CD4-positive, alpha-beta T cell (primary cell): ENCODE measurements at regions not wholly inside any gene's neighbourhood (a gene's known extent, or its start where the extent isn't known, plus 50 kb on each side); places are given as distances from the start of the nearest gene placed in this dataset.
A peak's percentile ranks its signal among the peaks of the same experiment; 100 is the strongest.

Source experiments
- ATAC-seq: fragments of 200-7000 bp; cut with Tn5 transposase; one replicate; pipeline ENCODE4 v1.10.0; 2022; ENCODE audit warnings: mild to moderate bottlenecking; ENCODE audit not compliant: poor library complexity
- CTCF ChIA-PET: fragments of 350-600 bp; sonication (Branson Sonifier 250); formaldehyde crosslinking; loops from one replicate; lab custom pipeline; 2021; ENCODE audit warnings: antibody characterized with exemption, inconsistent platforms; lab: Charles Lee
- POLR2A ChIA-PET: fragments of 350-600 bp; sonication (Branson Sonifier 250); formaldehyde crosslinking; loops from one replicate; lab custom pipeline; 2021; ENCODE audit warnings: antibody characterized with exemption, inconsistent platforms; lab: Charles Lee
- DNase-seq, 14 experiments: peaks; one replicate each; pipeline ENCODE4 v3.0.0-alpha.2; 2013 to 2020; ENCODE audit warnings: mixed read lengths in 2 of 14
- H3K27ac ChIP-seq, 2 donors: one replicate each; pipeline versions ENCODE4 v1.5.1 to v1.7.0; 2013; ENCODE audit warnings: low read length in 2 of 2, low read depth in 1 of 2, mild to moderate bottlenecking in 1 of 2
- H3K27me3 ChIP-seq, 2 experiments: 1 replicate in 1 of 2; 2 replicates in 1 of 2; pipeline versions ENCODE4 v1.6.1 to v1.7.0; 2013; ENCODE audit warnings: low read length in 2 of 2, control low read depth in 1 of 2, mild to moderate bottlenecking in 1 of 2, moderate library complexity in 1 of 2; ENCODE audit not compliant: insufficient read depth in 2 of 2, control insufficient read depth in 1 of 2
- H3K36me3 ChIP-seq: one replicate; pipeline ENCODE4 v1.6.1; 2013; ENCODE audit warnings: low read length, control low read depth; ENCODE audit not compliant: insufficient read depth
- H3K4me1 ChIP-seq: one replicate; pipeline ENCODE4 v1.6.1; 2013; ENCODE audit warnings: low read length, control low read depth; ENCODE audit not compliant: insufficient read depth
- H3K4me3 ChIP-seq: one replicate; pipeline ENCODE4 v1.5.1; 2013; ENCODE audit warnings: mild to moderate bottlenecking, low read length, moderate library complexity
- H3K9me3 ChIP-seq, 2 experiments: 1 replicate in 1 of 2; 2 replicates in 1 of 2; pipeline versions ENCODE4 v1.6.1 to v1.7.0; 2013; ENCODE audit warnings: low read length in 2 of 2, mild to moderate bottlenecking in 2 of 2, control low read depth in 1 of 2, moderate library complexity in 1 of 2; ENCODE audit not compliant: control insufficient read depth in 1 of 2, insufficient read depth in 1 of 2
- H3K27ac Mint-ChIP-seq: one replicate; pipeline ENCODE4 v1.8.0; 2020; ENCODE audit warnings: mixed read lengths
- H3K27me3 Mint-ChIP-seq: one replicate; pipeline ENCODE4 v1.8.0; 2021; ENCODE audit warnings: mixed read lengths
- H3K36me3 Mint-ChIP-seq: one replicate; pipeline ENCODE4 v1.8.0; 2021; ENCODE audit warnings: low read depth, mixed read lengths
- H3K4me1 Mint-ChIP-seq: one replicate; pipeline ENCODE4 v1.8.0; 2021; ENCODE audit warnings: low read depth, mixed read lengths
- H3K4me3 Mint-ChIP-seq: one replicate; pipeline ENCODE4 v1.8.0; 2020; ENCODE audit warnings: mild to moderate bottlenecking, mixed read lengths
- H3K9me3 Mint-ChIP-seq: one replicate; pipeline ENCODE4 v1.8.0; 2020; ENCODE audit warnings: mixed read lengths
- intact Hi-C, 2 experiments: fragments of 100-400 bp; cut with DNase I in 1 of 2; cut with micrococcal nuclease in 1 of 2; formaldehyde crosslinking; loops; one replicate each; pipeline versions ENCODE4 v1.15.1 to v1.9.0; 2023 to 2025; cut with DNase I, micrococcal nuclease
- TF ChIP-seq, protein P1 (sequence below): fragments of 200-600 bp; IDR thresholded peaks from one replicate; pipeline ENCODE4 v1.8.0; 2022; ENCODE audit warnings: antibody characterized with exemption, mild to moderate bottlenecking

DNA sequence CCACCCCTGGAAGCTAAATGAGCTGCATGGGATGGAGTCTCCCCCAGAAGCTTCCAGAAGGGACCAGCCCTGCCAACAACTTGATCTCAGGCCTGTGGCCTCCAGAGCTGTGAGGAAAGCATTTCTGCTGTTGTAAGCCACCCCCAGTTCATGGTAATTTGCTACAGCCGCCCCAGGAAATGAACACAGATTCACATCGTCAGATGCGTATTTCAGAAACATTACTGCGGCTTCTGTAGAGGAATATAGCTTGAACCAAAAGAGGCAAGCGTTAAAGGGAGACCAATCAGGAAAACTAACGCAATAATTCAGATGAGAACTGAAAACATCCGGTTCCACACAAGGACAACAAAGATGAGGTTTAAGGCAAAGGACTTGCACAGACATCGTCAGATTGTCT is 128.4 kb upstream of the TBL1X start:
- ChIA-PET CTCF (no interaction called here), POLR2A (interaction anchor here (1.8 kb wide), 1 partner anchor 127 kb away, joined by 13 read pairs; the partner anchor contains the start of gene TBL1X)
- Histone ChIP-seq H3K4me1 (peaks cover 43% of the 10 kb centered on the region), H3K4me3 (no peak overlapping the region), H3K27ac (no peak overlapping the region), H3K9me3 (no peaks in the 10 kb centered on the region), H3K27me3 (no peaks in the 10 kb centered on the region), H3K36me3 (no peaks in the 10 kb centered on the region)
- Mint-ChIP-seq H3K27ac (peak overlapping the region; percentile 88), H3K36me3 (no peaks in the 10 kb centered on the region), H3K27me3 (no peaks in the 10 kb centered on the region), H3K9me3 (no peaks in the 10 kb centered on the region), H3K4me3 (peak overlapping the region; percentile 47), H3K4me1 (peaks cover 48% of the 10 kb centered on the region)
- TF ChIP-seq, protein P1, sequence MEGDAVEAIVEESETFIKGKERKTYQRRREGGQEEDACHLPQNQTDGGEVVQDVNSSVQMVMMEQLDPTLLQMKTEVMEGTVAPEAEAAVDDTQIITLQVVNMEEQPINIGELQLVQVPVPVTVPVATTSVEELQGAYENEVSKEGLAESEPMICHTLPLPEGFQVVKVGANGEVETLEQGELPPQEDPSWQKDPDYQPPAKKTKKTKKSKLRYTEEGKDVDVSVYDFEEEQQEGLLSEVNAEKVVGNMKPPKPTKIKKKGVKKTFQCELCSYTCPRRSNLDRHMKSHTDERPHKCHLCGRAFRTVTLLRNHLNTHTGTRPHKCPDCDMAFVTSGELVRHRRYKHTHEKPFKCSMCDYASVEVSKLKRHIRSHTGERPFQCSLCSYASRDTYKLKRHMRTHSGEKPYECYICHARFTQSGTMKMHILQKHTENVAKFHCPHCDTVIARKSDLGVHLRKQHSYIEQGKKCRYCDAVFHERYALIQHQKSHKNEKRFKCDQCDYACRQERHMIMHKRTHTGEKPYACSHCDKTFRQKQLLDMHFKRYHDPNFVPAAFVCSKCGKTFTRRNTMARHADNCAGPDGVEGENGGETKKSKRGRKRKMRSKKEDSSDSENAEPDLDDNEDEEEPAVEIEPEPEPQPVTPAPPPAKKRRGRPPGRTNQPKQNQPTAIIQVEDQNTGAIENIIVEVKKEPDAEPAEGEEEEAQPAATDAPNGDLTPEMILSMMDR = no peak
- peak in 5 of 14 experiments; percentile 10 to 64 (median 46) for DNase-seq
- ATAC-seq = peak; percentile 43
- intact Hi-C loops = loop anchor here in 1 of 2 experiments (5.0 kb wide), 1 partner anchor 169 kb away; no protein-coding TSS in a partner anchor

DNA sequence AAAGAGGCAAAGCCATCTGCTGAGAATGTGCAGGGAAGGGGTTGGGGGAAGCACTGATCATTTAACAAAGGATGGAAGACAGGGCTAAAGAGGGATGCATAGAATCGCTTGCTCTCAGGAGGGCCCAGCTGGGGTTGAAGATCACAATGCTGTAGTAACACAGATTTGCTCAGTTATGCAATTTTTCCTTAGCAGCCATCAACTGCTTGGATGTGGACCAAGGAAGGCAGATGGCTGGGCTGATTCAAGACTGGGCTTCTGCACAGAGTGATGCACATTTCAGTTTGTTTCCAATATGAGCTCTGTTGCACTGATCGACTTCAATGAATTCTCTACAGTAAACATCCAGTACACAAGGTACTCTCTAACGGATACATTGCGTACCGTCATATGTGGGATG is 127.8 kb upstream of the TBL1X start:
- Histone ChIP-seq H3K27ac (no peak overlapping the region), H3K4me3 (no peak overlapping the region), H3K9me3 (no peaks in the 10 kb centered on the region), H3K27me3 (no peaks in the 10 kb centered on the region), H3K4me1 (peaks cover 45% of the 10 kb centered on the region), H3K36me3 (no peaks in the 10 kb centered on the region)
- Mint-ChIP-seq H3K36me3 (no peaks in the 10 kb centered on the region), H3K4me1 (peaks cover 53% of the 10 kb centered on the region), H3K27me3 (no peaks in the 10 kb centered on the region), H3K4me3 (peak overlapping the region; percentile 47), H3K27ac (peak overlapping the region; percentile 88), H3K9me3 (no peaks in the 10 kb centered on the region)
- intact Hi-C loops = loop anchor here in 1 of 2 experiments (5.0 kb wide), 1 partner anchor 170 kb away; no protein-coding TSS in a partner anchor
- ATAC-seq (no peak), DNase-seq (no peak)
- TF ChIP-seq, protein P1 = no peak
- ChIA-PET POLR2A (interaction anchor here (1.8 kb wide), 1 partner anchor 127 kb away, joined by 13 read pairs; the partner anchor contains the start of gene TBL1X), CTCF (interaction anchor here (1.1 kb wide), 1 partner anchor 24 kb away, joined by 3 read pairs; no protein-coding TSS in a partner anchor)

DNA sequence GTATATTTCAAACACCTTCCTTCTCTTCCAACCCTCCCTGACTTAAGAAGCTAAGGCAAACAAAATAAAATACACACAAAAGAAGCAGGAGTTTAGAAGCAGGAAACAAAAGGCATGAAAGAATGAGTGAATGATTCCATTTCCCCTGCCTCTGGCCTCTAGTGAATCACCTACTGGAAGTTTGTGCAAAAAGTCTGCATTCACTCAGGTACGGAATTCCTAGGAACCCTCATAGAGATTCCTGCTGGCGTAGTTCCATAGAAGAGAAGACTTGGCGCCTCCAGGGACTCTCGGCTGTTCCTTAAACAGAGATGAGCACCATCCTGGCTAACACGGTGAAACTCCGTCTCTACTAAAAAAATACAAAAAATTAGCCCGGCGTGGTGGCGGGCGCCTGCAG is 125.9 kb upstream of the TBL1X start:
- DNase-seq (no peak), ATAC-seq (no peak)
- Mint-ChIP-seq H3K4me1 (peaks cover 57% of the 10 kb centered on the region), H3K36me3 (no peaks in the 10 kb centered on the region), H3K27me3 (no peaks in the 10 kb centered on the region), H3K4me3 (no peak overlapping the region), H3K9me3 (no peaks in the 10 kb centered on the region), H3K27ac (peak overlapping the region; percentile 95)
- H3K27me3 ChIP-seq = no peaks in the 10 kb centered on the region
- no peak overlapping the region for H3K4me3 ChIP-seq
- H3K4me1 ChIP-seq = peaks cover 52% of the 10 kb centered on the region
- H3K27ac ChIP-seq = no peak overlapping the region
- no peaks in the 10 kb centered on the region for H3K9me3 ChIP-seq
- intact Hi-C loops = loop anchor here in 1 of 2 experiments (5.0 kb wide), 1 partner anchor 172 kb away; no protein-coding TSS in a partner anchor
- POLR2A ChIA-PET = interaction anchor here (3.2 kb wide), 1 partner anchor 125 kb away, joined by 56 read pairs; the partner anchor contains the start of gene TBL1X
- H3K36me3 ChIP-seq = no peaks in the 10 kb centered on the region
- TF ChIP-seq, protein P1 = no peak
- CTCF ChIA-PET = no interaction called here
